Hepatocyte (in vitro differentiated cells): ENCODE measurements at regions not wholly inside any gene's neighbourhood (a gene's known extent, or its start where the extent isn't known, plus 50 kb on each side); places are given as distances from the start of the nearest gene placed in this dataset.

Experiments used
- CTCF ChIP-seq: fragments of 200-600 bp; sonication (generic); IDR thresholded peaks from 2 replicates; pipeline ENCODE4 v1.5.1; 2016; ENCODE audit warnings: antibody characterized with exemption, mild to moderate bottlenecking; ENCODE audit not compliant: poor library complexity
- EZH2 ChIP-seq: fragments of 200-600 bp; sonication (generic); IDR thresholded peaks from 2 replicates; pipeline ENCODE4 v1.6.1; 2016; ENCODE audit warnings: antibody characterized with exemption, mild to moderate bottlenecking, borderline replicate concordance
- EZH2phosphoT487 ChIP-seq: fragments of 200-600 bp; sonication (generic); IDR thresholded peaks from one replicate; pipeline ENCODE4 v1.6.1; 2018; ENCODE audit warnings: antibody characterized with exemption, mild to moderate bottlenecking, low read depth, moderate library complexity; ENCODE audit not compliant: unreplicated experiment, severe bottlenecking

- TF ChIP-seq CTCF: no peak
- TF ChIP-seq EZH2: no peak
- no peak for TF ChIP-seq EZH2phosphoT487
Measured at GRCh38 chr2:18639756-18640453, 50.5 kb upstream of the NT5C1B start.
